Astrocyte (in vitro differentiated cells and primary cell): ENCODE measurements at regions not wholly inside any gene's neighbourhood (a gene's known extent, or its start where the extent isn't known, plus 50 kb on each side); places are given as distances from the start of the nearest gene placed in this dataset.

Experiments used
- CTCF ChIP-seq: IDR thresholded peaks from 2 replicates; pipeline ENCODE4 v1.5.1; 2011; ENCODE audit warnings: low read depth, mild to moderate bottlenecking, inconsistent platforms, low read length, moderate library complexity; ENCODE audit not compliant: insufficient read depth
- EZH2 ChIP-seq: IDR thresholded peaks from 2 replicates; pipeline ENCODE4 v1.6.1; 2012; ENCODE audit warnings: mild to moderate bottlenecking, low read length, inconsistent platforms; ENCODE audit not compliant: insufficient read depth

- no peak for TF ChIP-seq CTCF
- TF ChIP-seq EZH2: no peak
Observed at GRCh38 chr2:51263951-51264350, 232.0 kb upstream of the NRXN1 start.
